Activated naive CD4-positive, alpha-beta T cell treated with Interleukin-2 at 50 U/mL for 16 hours (primary cell): ENCODE measurements at regions not wholly inside any gene's neighbourhood (a gene's known extent, or its start where the extent isn't known, plus 50 kb on each side); places are given as distances from the start of the nearest gene placed in this dataset.

Experiments used
- DNase-seq: peaks from one replicate; pipeline ENCODE4 v3.0.0-alpha.2; 2020

DNA sequence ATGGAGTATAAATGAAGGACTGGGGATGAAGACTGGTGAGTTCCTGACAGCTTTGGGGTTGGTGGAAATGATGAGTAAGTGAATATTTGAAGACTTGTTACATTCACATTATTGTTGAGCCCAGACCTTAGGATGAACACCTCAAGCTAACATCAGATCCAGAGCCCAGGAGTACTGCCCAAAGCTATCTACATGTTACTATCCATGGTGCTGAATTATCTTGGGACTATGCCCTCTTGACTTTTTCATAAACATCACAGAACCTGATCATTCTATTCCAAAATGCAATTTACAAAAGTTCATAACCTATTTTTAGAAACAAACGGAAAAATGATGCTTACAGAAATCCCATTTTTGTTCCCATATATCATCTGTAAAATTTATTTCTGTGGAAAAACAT is 613.3 kb downstream of the TUSC7 start:
- DNase-seq = no peak

DNA sequence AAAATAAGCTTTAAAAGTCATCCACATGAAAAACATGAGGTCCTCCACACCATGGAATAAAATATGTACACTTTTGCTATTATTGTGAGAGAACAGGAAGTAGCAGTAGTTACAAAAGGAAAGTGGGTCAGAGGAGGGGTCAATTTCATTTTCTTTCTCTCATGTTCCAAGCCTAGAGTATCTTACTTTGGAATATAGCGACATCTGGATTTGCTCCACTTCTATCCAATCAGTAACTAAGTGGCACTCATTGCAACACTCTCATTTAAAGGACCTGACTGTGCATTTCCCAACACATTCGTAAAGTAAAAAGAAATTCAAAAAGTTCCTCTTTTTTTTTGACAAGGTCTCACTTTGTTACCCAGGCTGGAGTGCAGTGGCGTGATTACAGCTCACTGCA is 637.3 kb downstream of the TUSC7 start:
- DNase-seq = no peak

DNA sequence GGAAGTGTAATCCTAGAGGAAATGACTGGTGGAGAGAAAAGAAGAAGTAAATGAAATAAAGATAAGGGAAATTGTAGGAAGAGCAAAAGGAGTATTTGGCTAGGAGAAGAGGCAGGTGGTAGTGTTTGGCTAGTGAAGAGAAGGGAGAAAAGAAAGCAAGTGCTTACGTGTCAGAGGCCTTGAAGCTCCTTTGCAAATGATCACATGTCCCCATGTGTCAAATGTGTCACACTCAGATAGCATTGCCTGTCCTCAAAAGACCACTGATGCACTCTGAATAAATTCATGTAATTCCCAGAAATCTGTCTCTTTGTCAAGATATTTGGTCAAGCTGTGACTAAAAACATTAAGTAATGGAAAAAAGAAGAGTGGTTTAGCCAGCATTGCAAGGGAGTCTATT is 639.3 kb downstream of the TUSC7 start:
- DNase-seq = no peak

DNA sequence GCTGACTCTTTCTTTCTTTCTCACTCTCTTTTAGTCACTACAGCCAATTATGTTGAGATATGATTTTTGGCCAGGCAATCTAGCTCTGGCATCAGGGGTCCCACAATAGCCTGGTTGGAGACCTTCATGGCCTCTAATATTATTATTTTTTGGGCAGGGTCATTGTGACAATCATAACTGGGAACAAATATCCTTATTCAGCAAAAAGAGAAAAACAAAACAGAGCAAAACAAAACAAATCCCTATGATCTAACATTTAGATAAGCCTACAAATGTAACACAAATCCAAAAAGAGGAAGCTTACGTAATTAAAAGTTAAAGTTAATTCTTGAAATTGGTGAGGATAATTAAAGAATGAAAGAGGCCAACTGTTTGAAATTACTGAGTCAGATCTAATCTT is 640.0 kb downstream of the TUSC7 start:
- DNase-seq = no peak

DNA sequence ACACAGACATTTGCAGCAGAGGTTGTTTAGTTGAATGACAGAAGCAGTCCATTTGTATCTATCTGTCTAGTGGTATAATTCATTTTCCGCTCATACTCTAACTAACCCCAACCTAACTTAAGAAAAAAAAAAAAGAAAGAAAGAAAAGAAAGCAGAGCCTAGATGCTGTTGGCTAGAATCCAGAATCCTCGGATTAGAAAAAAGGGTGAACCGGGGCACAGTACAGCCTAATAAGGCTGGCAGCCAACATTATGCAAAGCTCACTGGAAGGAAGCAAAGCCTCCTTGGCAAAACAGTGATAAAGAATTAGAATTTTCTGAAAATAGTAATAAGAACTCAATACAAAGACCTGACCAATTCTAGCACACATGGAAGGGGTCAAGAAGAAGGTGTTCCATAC is 640.8 kb downstream of the TUSC7 start:
- DNase-seq = no peak

DNA sequence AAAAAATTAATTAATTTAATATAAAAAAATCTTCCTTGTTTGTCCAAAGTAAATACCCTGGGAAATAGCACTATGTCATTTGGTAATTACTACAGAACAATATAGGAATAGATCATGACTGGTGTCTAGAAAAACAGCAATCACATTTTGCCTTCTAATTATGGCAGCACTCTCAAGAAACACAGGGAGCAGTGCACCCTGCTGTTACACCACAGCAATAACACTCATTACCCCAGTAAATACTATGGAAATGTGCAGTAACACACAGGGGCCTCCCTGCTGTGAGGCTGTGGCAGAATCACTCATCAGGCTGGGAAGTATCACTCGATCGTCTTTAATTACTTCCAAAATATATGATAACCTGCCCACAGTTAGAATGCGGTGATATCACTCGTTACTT is 646.0 kb downstream of the TUSC7 start:
- no peak for DNase-seq

DNA sequence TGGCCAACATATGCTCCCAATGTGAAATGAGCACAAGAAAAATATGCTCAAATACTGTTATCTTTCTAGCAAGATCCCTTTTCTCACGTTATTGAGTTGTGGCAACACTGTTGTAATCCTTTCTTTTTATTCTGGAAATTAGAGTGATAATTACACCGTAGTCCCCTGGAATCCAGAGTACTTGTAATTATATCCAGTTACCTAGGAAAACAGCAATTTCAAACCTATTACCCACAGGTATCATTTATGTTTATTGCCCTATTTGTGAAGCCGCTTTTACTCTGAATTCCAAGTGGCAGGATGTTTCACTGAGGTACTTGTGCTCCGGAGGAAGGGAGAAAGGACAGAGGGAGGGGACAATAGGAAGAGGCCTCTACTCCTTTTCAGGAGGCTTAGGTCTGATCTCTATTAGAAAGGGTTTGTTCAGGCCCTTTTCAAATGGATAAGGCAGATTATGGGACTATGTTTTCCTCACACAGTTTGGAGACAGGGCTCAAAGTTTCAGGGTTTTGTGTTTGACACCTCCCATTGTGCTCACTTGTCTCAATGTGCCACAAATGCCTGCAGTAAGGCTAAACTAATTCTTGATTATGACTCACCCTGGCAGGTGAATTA is 646.6 kb downstream of the TUSC7 start:
- no peak for DNase-seq

DNA sequence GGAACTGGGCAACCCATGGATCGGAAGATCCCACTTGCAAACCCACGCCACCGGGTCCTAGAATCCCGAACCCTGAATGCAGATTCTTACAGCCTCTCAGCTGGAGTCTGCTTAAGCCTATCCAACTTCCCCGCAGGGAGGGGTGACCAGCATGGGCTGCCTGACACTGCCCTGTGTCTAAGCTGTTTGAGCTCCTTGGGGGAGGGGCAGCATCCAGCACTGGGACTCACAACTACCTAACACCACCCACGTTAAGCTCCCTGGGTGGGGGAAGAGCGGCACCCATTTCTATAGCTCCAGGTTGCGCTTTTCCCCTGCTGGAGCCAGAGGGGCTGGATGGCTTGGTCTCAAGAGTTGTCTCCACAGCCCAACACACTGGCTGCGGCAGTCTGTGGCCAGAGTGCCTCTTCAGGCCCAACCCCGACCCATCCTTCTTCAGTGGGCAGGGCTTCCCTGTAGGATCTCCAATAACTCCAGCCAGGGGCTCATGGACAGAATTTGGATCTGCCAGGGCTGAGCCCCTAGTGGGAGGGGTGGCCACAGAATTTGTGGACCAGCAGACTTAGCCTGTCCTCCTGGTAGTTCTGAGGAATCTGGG is 649.2 kb downstream of the TUSC7 start:
- DNase-seq = no peak

DNA sequence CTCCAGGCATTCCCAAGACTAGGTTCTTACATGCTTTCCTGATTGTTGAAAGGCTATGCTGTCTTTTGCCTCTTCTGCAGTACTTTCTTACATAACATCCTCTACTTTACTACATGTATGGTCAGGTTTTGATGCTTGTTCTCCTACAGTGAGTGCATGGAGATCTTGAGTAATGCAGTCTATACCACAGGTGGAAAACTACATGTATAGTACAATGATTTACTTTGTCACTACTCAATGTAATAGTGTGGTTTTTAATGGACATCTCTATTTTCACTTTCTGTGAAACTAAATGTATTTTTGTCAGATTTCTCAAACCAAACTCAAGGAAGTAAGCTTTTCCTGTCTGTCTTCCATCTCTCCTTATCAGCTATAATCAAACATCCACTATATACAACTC is 657.0 kb downstream of the TUSC7 start:
- DNase-seq = no peak

DNA sequence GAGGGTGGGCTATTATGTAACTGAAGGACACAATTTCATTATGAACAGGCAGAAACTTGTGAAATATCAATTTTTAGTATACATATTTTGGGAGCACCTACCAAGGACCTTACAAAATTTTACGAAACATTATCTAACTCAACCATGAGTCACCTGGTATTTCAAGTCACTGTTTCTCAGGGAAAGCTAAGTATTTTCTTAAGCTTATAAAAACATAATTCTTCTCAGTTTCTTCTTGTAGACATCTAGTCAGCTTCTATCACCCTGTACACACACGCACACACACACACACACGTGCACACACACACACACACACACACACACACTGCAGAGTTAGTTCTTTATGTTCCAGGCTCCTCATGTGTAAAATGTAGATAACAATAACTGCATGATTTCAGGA is 658.3 kb downstream of the TUSC7 start:
- no peak for DNase-seq

DNA sequence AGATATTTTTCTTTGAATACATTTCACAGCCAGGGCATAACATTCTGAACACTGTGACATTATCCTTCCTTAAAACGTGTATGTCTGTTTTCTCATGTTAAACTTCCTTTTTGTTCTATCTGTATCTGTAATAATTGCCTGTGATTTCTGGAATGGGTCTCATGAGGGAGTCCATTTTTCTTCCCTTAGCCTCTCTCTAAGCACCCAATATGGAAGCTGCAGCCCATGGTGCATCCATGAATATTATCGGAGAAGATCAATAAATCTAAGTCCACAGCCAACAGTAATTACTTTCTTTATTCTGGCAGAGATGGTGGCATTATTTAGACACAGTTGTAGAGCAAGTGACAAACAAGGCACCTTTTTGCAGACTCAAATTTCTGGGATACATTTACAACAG is 671.1 kb downstream of the TUSC7 start:
- DNase-seq = no peak

DNA sequence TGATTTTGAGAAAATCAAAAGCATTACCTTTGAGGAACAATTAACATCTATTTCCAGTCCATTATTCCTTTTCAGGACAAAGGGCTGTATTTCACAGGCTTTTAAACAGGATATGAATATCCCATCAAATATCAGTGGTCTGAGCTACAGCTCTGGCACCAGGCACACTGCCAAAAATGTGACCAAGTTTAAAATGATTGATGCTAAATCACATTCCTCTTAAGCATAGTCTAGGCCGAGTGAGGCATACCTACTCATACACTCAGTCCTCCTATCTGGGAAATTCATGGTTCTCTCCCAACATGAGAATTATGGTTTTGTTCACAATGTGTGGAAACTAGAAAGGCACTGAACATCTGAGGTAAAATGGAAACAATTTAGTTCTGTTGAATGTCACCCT is 683.5 kb downstream of the TUSC7 start:
- no peak for DNase-seq

DNA sequence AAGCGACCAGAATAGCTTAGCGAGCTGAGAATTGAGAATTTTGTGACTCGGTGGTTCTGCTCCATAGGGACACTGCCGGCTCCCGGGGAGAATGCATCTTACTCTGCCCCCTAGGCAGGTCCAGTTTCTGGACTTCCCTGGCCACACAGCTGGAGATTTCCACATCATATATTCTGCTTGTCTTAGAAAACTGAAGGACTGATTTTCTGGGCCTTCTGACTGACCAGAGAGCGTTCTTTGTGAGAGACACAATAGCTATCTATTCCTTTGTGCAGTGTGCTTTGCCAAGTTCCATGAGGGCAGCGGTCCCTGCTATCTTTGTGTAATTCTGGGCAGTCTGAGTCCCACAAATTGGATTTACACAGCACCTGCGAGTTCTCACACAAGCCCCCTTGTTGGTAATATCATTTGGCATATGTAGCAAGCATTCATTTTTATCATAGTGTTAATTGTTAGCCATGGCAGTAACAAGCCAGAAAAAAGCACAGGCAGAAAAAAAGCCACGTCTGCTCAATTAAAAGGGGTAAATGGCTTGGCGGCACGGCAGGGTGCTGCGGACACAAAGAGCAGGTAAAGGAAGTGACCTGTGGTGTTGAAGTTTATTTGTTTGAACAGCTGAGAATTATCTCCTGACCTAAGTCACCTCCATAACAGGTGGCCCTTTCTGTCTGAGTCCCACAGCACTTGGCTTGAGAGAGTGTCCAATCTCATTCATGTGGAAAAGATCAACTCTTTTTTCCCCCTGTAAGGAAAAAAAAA is 688.7 kb downstream of the TUSC7 start:
- no peak for DNase-seq

DNA sequence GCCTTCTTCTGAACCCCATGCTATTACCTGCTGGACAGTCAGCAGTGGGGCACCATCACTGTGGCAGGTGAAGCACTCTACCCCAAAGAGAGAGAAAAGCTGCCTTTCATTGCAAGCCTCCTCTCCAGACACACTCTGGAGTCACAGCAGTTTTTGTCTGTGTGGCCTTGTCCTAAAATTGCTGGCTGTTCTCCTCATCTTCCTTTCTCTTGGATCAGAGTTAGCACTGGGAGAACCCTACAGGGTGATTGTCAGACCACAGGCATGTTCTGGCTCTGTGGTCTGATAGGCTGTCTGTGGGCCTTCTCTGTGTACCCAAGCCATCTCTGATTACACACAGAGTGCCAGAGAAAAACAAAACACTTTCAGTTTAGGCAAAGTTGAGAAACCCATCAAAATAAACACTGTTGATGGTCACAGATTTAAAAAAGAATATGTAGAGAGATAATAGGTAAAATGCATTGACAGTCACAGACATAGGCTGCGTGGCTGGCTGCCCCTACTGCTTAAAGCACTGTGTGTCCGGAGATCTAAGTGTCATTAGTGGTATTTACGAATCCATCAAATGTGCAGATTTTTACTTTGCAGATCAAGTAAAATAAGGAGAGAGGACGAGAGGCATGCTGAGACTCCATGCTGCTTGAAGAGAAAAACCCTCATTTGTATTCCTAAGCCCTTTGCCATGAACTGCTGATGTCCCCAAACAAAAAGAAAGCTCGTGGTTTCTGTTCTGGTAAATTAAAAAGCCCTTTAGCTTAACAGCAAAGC is 689.9 kb downstream of the TUSC7 start:
- no peak for DNase-seq

DNA sequence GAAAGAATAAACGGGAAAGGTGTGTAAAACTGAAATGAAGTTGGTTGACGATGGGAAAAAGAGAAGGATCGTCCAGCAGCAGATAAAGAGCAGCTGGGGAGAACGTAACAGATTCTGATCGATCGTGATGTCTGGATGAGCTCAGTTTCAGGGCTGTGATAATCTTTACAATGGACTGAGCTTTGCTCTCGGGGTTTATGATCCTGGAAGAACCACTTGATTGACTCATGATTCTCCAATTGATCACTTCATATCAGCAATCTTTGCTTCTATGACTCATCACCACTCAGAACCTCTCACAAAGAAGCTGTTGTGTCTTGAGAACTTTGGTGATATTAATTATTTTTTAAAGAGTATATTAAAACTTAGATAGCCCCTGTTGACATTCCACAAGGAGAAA is 690.7 kb downstream of the TUSC7 start:
- DNase-seq = no peak

DNA sequence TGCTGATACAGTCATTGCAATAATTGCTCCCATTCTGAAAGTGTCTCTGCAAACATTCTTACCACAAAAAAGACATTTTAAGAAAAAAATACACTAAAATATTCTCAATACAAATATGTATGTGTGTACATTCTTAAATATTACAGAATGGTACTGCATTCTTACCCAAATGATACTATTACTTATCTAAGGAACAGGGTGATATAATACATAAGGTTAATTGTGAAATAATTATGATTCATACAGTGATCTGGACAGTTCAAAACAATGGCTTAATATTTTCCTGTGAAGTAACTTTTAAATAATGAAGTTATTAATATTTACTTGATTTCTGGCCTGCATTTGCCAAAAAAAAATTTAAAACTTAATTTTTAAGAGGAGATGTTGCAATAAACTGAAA is 694.6 kb downstream of the TUSC7 start:
- no peak for DNase-seq

DNA sequence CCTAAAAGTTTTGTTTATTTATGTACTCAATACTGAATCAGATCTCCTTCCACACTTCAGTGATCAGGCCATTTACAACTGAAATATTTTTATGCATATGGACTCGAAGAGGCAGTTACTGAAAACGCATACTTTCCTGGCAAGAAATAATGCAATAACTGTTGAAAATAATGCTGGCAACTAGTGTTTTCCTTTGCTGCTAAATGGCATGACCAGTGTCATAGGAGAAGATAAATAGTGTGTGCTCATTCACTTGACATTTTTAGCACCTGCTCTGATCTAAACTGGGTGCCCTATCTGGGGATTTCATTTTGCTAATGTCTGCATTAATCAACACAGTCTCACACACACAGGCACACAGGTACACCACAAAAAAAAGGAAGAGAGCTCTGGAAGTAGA is 695.2 kb downstream of the TUSC7 start:
- no peak for DNase-seq

DNA sequence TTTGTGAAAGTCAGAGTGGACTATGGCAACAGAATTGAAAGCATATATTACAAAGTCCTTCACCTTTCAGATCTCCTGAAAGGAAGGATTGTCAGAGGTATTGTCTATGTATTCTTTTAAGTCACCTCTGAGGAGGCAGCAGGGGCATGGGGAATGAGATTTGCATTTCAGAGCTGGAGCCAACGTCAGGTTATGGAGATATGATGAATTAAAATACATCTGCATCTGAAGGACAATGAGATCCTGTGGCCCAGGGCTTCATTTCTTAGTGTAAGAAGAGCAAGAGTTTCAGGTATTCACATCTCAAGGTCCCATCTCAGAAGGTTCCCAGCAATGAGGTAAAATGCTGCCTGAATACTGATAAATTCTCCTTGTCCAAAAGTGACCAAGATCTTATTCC is 695.8 kb downstream of the TUSC7 start:
- no peak for DNase-seq

DNA sequence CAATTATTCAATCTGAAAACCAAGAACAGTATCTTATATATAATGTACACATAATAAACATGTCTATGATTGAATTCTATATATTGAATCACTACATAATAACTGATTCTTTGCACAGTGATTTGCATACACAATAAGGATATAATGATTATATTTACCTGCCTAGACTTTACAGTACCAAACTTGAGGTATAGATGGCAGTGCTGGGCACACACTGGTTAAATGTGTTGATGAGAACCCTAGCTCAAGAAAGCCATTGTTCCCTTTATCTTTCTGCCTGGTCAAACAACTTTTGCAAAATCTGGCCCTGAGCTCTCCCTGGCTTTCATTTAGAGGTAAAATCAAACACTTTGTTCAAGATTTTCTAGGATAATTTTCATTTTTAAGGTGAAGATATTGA is 697.7 kb downstream of the TUSC7 start:
- DNase-seq = no peak

DNA sequence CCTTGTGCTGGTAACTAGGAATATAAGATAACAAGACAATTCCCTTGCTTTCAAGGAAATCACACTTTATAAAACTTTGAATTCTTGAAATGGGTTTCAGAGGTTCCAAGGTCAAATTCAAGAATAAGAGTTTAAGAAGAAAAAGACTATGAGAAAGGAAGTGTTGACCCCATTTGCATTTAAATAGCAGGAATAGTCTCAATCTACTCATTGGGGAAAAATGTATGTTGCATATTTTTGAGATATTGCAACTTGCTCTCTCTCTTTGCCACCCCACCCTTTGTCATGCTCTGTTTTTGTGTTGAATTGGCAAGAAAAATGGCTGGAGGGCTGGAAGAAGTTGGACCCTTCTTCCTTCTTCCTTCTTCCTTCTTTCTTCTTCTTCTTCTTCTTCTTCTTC is 699.2 kb downstream of the TUSC7 start:
- no peak for DNase-seq

DNA sequence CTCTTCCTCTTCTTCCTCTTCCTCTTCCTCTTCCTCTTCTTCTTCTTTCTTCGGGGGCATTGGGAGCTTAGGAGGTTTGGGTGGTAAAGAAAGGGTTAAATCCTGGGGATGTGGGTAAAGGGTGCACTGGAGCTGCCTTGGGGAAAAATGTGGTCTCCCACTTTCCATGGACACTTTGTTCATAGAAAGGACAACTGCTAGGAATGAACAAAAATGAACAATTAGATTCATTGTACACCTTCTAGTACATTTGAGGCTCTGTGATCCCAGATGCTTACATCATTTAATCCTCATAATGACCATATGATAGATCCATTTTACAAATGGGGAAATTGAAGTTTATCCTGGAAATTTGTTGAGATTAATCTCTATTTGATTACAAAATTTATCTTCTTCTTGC is 699.7 kb downstream of the TUSC7 start:
- no peak for DNase-seq

DNA sequence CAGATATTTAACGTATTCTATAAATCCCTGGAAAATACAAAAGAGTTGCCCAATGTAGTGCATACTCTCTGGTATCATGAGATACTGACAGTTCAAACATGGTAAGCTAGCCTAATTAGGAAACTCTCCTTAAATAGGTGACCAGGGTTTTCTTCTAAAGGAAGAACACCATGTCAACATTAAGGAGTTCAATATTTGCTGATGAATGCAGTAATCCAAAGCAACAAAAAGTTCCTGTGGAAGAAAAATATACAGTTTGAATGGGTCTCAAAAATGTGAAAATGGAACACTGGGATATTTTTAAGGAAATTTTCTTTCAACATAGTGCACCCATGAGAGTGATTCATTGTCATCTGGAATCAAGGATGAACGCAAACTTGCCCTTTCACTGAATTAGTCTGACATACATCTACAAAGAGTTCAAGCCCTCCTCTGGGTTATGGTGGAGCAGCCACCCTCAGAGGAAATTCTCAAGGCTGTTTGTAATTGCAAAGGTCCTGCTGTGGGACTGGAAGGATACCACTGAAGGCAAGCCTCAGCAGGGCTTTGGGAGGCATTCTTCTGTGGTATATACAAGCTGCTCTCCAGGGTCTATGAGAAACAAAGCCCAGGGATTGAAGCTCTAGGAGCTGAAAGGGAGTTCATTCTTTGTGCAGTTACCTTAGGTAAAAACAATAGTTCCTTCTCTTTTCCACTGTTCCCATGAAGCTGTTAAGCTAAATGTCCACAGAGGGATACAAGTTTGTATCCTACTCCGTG is 700.3 kb downstream of the TUSC7 start:
- no peak for DNase-seq

DNA sequence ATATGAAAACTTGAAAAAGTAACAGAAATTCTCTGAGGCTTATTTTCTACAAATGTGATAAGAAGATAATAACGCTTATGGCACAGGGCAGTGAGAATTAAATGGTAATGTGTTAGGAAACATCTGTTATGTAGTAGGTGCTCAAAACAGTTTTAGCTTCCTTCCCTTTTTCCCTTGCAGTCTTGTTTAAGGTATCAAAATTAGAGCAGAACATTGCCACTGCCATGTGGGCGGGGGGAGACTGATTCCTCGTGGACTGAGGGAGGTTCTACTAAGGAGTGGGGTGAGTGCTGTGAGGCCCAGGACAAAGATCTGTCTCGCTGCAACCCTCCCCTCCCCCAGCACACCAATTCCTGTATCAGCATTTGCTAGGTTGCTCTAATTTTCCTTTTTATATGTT is 702.4 kb downstream of the TUSC7 start:
- no peak for DNase-seq
